Brain microvascular endothelial cell (primary cell): ENCODE measurements at regions not wholly inside any gene's neighbourhood (a gene's known extent, or its start where the extent isn't known, plus 50 kb on each side); places are given as distances from the start of the nearest gene placed in this dataset.

Experiments
- DNase-seq: peaks from one replicate; pipeline ENCODE4 v3.0.0-alpha.2; 2020
- H3K27ac ChIP-seq: fragments of 250-450 bp; sonication (Bioruptor Pico); 2 replicates; pipeline ENCODE4 v1.5.1; 2020; ENCODE audit warnings: mild to moderate bottlenecking, moderate library complexity
- H3K27me3 ChIP-seq: fragments of 250-450 bp; sonication (Bioruptor Pico); replicated peaks from 2 replicates; pipeline ENCODE4 v1.5.1; 2020; ENCODE audit warnings: mild to moderate bottlenecking
- H3K36me3 ChIP-seq: fragments of 250-450 bp; sonication (Bioruptor Pico); replicated peaks from 2 replicates; pipeline ENCODE4 v1.5.1; 2020; ENCODE audit warnings: mild to moderate bottlenecking
- H3K4me3 ChIP-seq: 2 replicates; pipeline ENCODE4 v1.5.1; 2011; ENCODE audit warnings: low read depth, mild to moderate bottlenecking, control low read depth, low read length, moderate library complexity
- CTCF ChIP-seq: IDR thresholded peaks from 2 replicates; pipeline ENCODE4 v1.5.1; 2011; ENCODE audit warnings: low read depth, mild to moderate bottlenecking, moderate library complexity, low read length, control low read depth, inconsistent platforms; ENCODE audit errors: missing control alignments
- in situ Hi-C: cut with HindIII; loops from 2 replicates; pipeline ENCODE4 v1.10.0; 2017; ENCODE audit warnings: low sequenced_read_pairs, low pct_ligation_motif_present

DNA sequence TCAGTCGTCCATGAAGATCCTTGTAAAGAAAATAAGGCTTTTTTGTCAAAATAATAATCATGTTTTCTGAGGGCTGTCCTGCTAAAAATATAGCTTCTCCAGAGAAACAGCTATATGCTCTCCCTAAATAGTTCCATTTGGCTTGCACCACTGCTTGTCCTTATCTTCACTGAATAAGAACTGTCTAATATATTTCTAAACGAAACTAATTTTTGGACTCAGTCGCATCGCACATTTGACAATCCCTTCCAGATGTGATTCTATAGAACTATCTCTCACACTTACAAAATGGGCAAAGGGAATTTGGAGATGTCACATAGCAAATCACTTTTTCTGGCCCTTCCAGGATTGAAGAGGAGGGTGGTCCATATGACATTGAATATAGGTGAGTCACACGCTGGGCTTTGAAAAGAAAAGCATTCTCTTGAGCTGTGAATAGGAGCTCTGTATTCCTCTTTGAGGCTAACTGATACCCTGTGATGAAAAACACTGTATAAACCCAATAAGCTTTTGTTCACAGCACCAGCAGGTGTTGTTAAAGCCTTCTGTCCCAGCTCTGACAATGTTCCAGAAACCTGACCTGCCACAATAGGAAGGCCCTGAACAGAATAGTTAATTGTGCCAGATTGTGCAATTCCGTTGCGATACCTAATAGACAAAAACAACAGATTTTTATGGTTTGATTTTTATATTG, 1144.2 kb downstream of the ROBO2 start:
- no peak overlapping the region for H3K4me3 ChIP-seq
- no peak for DNase-seq
- TF ChIP-seq CTCF, result no peak

DNA sequence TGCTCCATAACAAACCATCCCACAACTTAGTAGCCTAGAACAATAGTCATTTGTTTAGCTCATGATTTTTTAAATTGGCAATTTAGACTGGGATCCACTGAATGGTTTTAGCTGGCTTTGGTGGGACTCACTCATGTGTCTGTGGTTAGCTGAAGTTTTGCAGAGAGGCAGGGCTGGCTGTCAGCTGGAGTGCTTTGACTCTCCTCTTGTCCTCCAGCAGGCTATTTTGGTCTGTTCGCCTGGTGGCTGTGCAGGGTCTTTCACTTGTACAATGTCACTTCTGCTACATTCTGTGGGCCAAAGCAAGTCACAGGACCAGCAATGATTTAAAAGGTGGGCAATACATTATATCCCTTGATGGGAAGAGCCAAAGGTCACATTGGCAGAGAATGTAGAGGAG, 1146.5 kb downstream of the ROBO2 start:
- DNase-seq, result no peak
- Histone ChIP-seq H3K36me3 (no peaks in the 10 kb centered on the region), H3K4me3 (no peak overlapping the region), H3K27me3 (no peaks in the 10 kb centered on the region), H3K27ac (no peak overlapping the region)
- TF ChIP-seq CTCF, result no peak
- in situ Hi-C loops, result no loop called here

More for the DNA sequence above, 1144.2 kb downstream of the ROBO2 start:
- Histone ChIP-seq H3K27ac (no peak overlapping the region), H3K27me3 (no peaks in the 10 kb centered on the region), H3K36me3 (no peaks in the 10 kb centered on the region)
- in situ Hi-C loops, result no loop called here

DNA sequence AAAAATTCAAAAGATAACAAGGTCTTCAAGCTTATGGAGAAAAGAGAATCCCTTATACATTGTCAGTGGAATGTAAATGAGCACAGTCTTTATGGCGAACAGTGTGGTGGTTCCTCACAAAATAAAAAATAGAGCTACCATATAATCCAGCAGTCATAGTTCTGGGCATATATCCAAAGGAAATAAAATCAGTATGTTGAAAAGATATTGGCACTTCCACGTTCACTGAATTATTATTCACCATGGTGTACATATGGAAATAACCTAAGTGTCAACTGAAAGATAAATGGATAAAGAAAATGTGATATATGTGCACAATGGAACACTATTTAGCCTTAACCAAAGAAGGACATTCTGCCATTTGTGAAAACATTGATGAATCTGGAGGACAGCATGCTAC, 1161.2 kb downstream of the ROBO2 start:
- no peaks in the 10 kb centered on the region for H3K27me3 ChIP-seq
- H3K27ac ChIP-seq, result no peak overlapping the region
- DNase-seq, result no peak
- H3K4me3 ChIP-seq, result no peak overlapping the region
- no peak for TF ChIP-seq CTCF
- in situ Hi-C loops, result no loop called here
- H3K36me3 ChIP-seq, result no peaks in the 10 kb centered on the region

- in situ Hi-C loops, result no loop called here
- Histone ChIP-seq H3K36me3 (no peaks in the 10 kb centered on the region), H3K27ac (peak overlapping the region; percentile 13), H3K27me3 (no peaks in the 10 kb centered on the region), H3K4me3 (no peak overlapping the region)
- TF ChIP-seq CTCF, result peak; percentile 48
- DNase-seq, result peak; percentile 82
Measured at GRCh38 chr3:78204977-78205376, 1165.1 kb downstream of the ROBO2 start.

- Histone ChIP-seq H3K4me3 (no peak overlapping the region), H3K27ac (no peak overlapping the region), H3K27me3 (no peaks in the 10 kb centered on the region), H3K36me3 (no peaks in the 10 kb centered on the region)
- in situ Hi-C loops, result no loop called here
- DNase-seq, result no peak
- no peak for TF ChIP-seq CTCF
Measured at GRCh38 chr3:78221300-78221699, 1181.4 kb downstream of the ROBO2 start.

DNA sequence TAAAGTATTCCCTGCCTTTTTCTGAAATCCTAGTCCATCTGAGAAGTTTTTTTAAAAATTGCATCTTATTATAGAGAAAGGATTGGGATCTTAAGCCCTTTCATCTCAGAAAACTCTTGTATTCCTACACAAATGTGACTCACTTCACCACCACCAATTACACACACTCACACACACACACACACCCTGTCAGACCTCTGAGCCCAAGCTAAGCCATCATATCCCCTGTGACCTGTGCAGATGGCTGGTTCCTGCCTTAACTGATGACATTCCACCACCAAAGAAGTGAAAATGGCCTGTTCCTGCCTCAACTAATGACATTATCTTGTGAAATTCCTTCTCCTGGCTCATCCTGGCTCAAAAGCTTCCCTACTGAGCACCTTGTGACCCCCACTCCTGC, 1181.9 kb downstream of the ROBO2 start:
- in situ Hi-C loops, result no loop called here
- TF ChIP-seq CTCF, result no peak
- no peak overlapping the region for H3K27ac ChIP-seq
- no peaks in the 10 kb centered on the region for H3K36me3 ChIP-seq
- H3K4me3 ChIP-seq, result no peak overlapping the region
- no peak for DNase-seq
- no peaks in the 10 kb centered on the region for H3K27me3 ChIP-seq
